A673 (cell line): ENCODE measurements at regions not wholly inside any gene's neighbourhood (a gene's known extent, or its start where the extent isn't known, plus 50 kb on each side); places are given as distances from the start of the nearest gene placed in this dataset.

Experiments used
- EZH2 ChIP-seq: fragments of 200-600 bp; sonication (generic); IDR thresholded peaks from 2 replicates; pipeline ENCODE4 v1.6.1; 2017; ENCODE audit warnings: borderline replicate concordance, low read depth, mild to moderate bottlenecking, mixed read lengths, antibody characterized with exemption, low read length; ENCODE audit not compliant: poor library complexity, severe bottlenecking
- TF ChIP-seq, protein P1 (sequence below): fragments of 300-800, 200-600 bp; sonication (generic); conservative IDR thresholded peaks from 2 replicates; pipeline ENCODE4 v1.5.1; 2017; ENCODE audit warnings: low read depth, mild to moderate bottlenecking, antibody characterized with exemption, low read length, moderate library complexity, mixed read lengths

DNA sequence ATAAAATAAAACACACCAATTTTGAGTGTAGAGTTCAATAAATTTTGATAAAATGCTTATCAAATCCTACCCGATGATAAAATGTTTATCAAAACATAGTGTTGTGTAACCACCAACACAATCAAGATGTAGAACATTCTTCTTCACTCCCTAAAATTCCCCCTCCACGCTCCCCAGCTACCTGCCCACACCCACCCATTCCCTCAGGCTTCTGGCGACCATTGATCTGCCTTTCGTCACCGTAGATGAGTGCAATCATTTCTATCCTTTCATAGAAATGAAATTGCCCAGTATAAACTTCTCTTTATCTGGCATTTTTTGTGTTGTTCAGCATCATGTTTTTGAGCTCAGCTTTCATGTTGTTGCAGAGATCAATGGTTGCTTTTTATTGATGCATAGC, 90.7 kb upstream of the TBX3 start:
- TF ChIP-seq EZH2, result no peak
- TF ChIP-seq, protein P1, sequence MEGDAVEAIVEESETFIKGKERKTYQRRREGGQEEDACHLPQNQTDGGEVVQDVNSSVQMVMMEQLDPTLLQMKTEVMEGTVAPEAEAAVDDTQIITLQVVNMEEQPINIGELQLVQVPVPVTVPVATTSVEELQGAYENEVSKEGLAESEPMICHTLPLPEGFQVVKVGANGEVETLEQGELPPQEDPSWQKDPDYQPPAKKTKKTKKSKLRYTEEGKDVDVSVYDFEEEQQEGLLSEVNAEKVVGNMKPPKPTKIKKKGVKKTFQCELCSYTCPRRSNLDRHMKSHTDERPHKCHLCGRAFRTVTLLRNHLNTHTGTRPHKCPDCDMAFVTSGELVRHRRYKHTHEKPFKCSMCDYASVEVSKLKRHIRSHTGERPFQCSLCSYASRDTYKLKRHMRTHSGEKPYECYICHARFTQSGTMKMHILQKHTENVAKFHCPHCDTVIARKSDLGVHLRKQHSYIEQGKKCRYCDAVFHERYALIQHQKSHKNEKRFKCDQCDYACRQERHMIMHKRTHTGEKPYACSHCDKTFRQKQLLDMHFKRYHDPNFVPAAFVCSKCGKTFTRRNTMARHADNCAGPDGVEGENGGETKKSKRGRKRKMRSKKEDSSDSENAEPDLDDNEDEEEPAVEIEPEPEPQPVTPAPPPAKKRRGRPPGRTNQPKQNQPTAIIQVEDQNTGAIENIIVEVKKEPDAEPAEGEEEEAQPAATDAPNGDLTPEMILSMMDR, result no peak
